ENCODE measurements at regions not wholly inside any gene's neighbourhood (a gene's known extent, or its start where the extent isn't known, plus 50 kb on each side); places are given as distances from the start of the nearest gene placed in this dataset.
"Not testable (repeated sequence)": the region's sequence is repeated elsewhere in the genome, so short reads cannot be mapped to it uniquely, and the experiment has no call there.

GRCh38 chrX:65282905-65283304 lies 251.7 kb downstream of the LAS1L start:
- TF ChIP-seq CTCF, POLR2A (IDR thresholded peaks at IDR 0.05): not testable (repeated sequence)

Data from body of pancreas (tissue), 4 donors.